A549 (cell line): ENCODE measurements at regions not wholly inside any gene's neighbourhood (a gene's known extent, or its start where the extent isn't known, plus 50 kb on each side); places are given as distances from the start of the nearest gene placed in this dataset.

Source experiments
- CTCF ChIP-seq: fragments of >200 bp; sonication (Bioruptor Twin); formaldehyde crosslinking; IDR thresholded peaks from 3 replicates; pipeline ENCODE4 v1.5.1; 2016
- POLR2A ChIP-seq: IDR thresholded peaks from 2 replicates; pipeline ENCODE4 v1.6.1; 2012; ENCODE audit warnings: mild to moderate bottlenecking, low read length

- TF ChIP-seq CTCF (0 out of 3 replicates have a peak, but pooled peaks have one; percentile 6), POLR2A (no peak)
Measured at GRCh38 chr7:114310345-114311110, 104.1 kb upstream of the FOXP2 start.
